ENCODE measurements at regions not wholly inside any gene's neighbourhood (a gene's known extent, or its start where the extent isn't known, plus 50 kb on each side); places are given as distances from the start of the nearest gene placed in this dataset.
"Not testable (repeated sequence)": the region's sequence is repeated elsewhere in the genome, so short reads cannot be mapped to it uniquely, and the experiment has no call there.

GRCh38 chr16:73943184-73943583 lies 353.4 kb upstream of the PSMD7 start:
- not testable (repeated sequence) for TF ChIP-seq CTCF (IDR thresholded peaks at IDR 0.05; ENCODE audit: low read length); EZH2 (IDR thresholded peaks at IDR 0.05; ENCODE audit: borderline replicate concordance, low read length)
